ENCODE measurements at regions not wholly inside any gene's neighbourhood (a gene's known extent, or its start where the extent isn't known, plus 50 kb on each side); places are given as distances from the start of the nearest gene placed in this dataset.
"Not testable (repeated sequence)": the region's sequence is repeated elsewhere in the genome, so short reads cannot be mapped to it uniquely, and the experiment has no call there.

DNA sequence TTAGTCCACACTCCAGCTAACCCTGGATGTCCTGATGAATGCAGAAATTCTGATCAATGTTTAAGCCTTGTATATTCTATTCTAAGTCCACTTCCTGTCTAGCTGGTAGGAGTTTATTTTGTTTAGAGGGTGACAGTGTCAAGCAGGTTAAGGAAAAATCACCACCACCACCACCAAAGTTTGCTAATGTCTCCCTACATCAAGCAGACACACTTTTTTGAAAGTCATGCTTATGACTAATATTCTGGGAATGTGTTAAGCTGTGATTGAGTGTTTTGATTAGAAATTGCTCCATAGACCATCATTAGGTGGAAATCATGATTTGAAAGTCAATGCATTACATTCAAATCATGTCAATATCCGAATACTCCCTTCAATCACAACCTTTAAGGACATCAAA is 1530.1 kb downstream of the MAT2B start:
- no peak for DNase-seq (ENCODE audit: low spot score)
- Histone ChIP-seq H3K4me2 (no peak overlapping the region), H4K20me1 (ENCODE audit: insufficient read depth, poor library complexity, severe bottlenecking) (no peaks in the 10 kb centered on the region)

DNA sequence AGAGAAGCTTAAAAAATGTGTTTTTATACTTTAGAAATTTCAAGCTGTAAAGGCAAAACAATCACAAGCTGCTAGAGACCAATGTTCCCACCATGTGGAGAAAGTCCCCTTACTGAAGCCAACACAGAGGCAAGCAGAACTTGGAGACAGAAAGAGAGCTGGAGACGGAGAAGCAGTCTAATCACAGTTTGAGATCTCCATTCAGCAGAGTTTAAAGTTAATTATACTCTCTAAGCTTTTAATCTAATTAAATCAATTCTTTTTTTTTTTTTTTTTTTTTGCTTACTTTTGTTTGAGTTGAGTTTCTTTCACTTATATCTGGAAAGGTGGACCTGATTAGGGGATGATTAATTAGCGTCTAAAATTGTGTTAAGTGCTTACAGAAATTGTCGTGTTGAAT is 1534.3 kb downstream of the MAT2B start:
- H3K4me1 ChIP-seq (ENCODE audit: insufficient read depth): no peaks in the 10 kb centered on the region
- H3K27ac ChIP-seq: no peak overlapping the region
- no peaks in the 10 kb centered on the region for H3K36me3 ChIP-seq (replicated peaks; ENCODE audit: insufficient read depth, low read depth)
- no peak overlapping the region for H2AFZ ChIP-seq
- H3K27me3 ChIP-seq: no peaks in the 10 kb centered on the region
- no peak overlapping the region for H3K4me2 ChIP-seq
- DNase-seq (ENCODE audit: low spot score): no peak
- H3K79me2 ChIP-seq: no peaks in the 10 kb centered on the region
- H4K20me1 ChIP-seq (ENCODE audit: insufficient read depth, poor library complexity, severe bottlenecking): no peaks in the 10 kb centered on the region
- WGBS (ENCODE audit: low lambda C conversion rate, missing lambda C conversion rate): 79% methylated on average over 3 of the region's 3 CpGs
- no peaks in the 10 kb centered on the region for H3K9me2 ChIP-seq (replicated peaks; ENCODE audit: insufficient read depth)
- TF ChIP-seq, protein P1, sequence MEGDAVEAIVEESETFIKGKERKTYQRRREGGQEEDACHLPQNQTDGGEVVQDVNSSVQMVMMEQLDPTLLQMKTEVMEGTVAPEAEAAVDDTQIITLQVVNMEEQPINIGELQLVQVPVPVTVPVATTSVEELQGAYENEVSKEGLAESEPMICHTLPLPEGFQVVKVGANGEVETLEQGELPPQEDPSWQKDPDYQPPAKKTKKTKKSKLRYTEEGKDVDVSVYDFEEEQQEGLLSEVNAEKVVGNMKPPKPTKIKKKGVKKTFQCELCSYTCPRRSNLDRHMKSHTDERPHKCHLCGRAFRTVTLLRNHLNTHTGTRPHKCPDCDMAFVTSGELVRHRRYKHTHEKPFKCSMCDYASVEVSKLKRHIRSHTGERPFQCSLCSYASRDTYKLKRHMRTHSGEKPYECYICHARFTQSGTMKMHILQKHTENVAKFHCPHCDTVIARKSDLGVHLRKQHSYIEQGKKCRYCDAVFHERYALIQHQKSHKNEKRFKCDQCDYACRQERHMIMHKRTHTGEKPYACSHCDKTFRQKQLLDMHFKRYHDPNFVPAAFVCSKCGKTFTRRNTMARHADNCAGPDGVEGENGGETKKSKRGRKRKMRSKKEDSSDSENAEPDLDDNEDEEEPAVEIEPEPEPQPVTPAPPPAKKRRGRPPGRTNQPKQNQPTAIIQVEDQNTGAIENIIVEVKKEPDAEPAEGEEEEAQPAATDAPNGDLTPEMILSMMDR (IDR thresholded peaks at IDR 0.05; ENCODE audit: poor library complexity): no peak
- TF ChIP-seq EZH2phosphoT487 (IDR thresholded peaks at IDR 0.05; ENCODE audit: low read depth, severe bottlenecking, unreplicated experiment) (no peak), EZH2 (IDR thresholded peaks at IDR 0.05; ENCODE audit: borderline replicate concordance) (no peak)
- H3K9me3 ChIP-seq (ENCODE audit: low read depth): no peaks in the 10 kb centered on the region
- H3K4me3 ChIP-seq: no peak overlapping the region

More for the DNA sequence above, 1530.1 kb downstream of the MAT2B start:
- no peaks in the 10 kb centered on the region for H3K79me2 ChIP-seq
- WGBS (ENCODE audit: low lambda C conversion rate, missing lambda C conversion rate): 100% methylated on average over 1 of the region's 1 CpG
- no peak overlapping the region for H3K27ac ChIP-seq
- no peak for TF ChIP-seq EZH2phosphoT487 (IDR thresholded peaks at IDR 0.05; ENCODE audit: low read depth, severe bottlenecking, unreplicated experiment)
- TF ChIP-seq EZH2 (IDR thresholded peaks at IDR 0.05; ENCODE audit: borderline replicate concordance): no peak
- TF ChIP-seq, protein P1 (IDR thresholded peaks at IDR 0.05; ENCODE audit: poor library complexity): no peak
- H3K4me3 ChIP-seq: no peak overlapping the region
- no peaks in the 10 kb centered on the region for H3K36me3 ChIP-seq (replicated peaks; ENCODE audit: insufficient read depth, low read depth)
- H3K9me3 ChIP-seq (ENCODE audit: low read depth): no peaks in the 10 kb centered on the region
- H2AFZ ChIP-seq: no peak overlapping the region
- H3K27me3 ChIP-seq: no peaks in the 10 kb centered on the region
- H3K9me2 ChIP-seq (replicated peaks; ENCODE audit: insufficient read depth): no peaks in the 10 kb centered on the region
- no peaks in the 10 kb centered on the region for H3K4me1 ChIP-seq (ENCODE audit: insufficient read depth)

GRCh38 chr5:165045941-165046340 is 1540.5 kb downstream of the MAT2B start:
- peak; percentile 9 for DNase-seq (ENCODE audit: low spot score)
- H3K79me2 ChIP-seq; H3K4me1 ChIP-seq (ENCODE audit: insufficient read depth); H3K9me2 ChIP-seq (replicated peaks; ENCODE audit: insufficient read depth); H3K27me3 ChIP-seq; H4K20me1 ChIP-seq (ENCODE audit: insufficient read depth, poor library complexity, severe bottlenecking); H3K27ac ChIP-seq; H3K4me3 ChIP-seq; H3K4me2 ChIP-seq; H3K9me3 ChIP-seq (ENCODE audit: low read depth); H2AFZ ChIP-seq; H3K36me3 ChIP-seq (replicated peaks; ENCODE audit: insufficient read depth, low read depth): not testable (repeated sequence)
- 71% methylated on average over 7 of the region's 7 CpGs for WGBS (ENCODE audit: low lambda C conversion rate, missing lambda C conversion rate)

DNA sequence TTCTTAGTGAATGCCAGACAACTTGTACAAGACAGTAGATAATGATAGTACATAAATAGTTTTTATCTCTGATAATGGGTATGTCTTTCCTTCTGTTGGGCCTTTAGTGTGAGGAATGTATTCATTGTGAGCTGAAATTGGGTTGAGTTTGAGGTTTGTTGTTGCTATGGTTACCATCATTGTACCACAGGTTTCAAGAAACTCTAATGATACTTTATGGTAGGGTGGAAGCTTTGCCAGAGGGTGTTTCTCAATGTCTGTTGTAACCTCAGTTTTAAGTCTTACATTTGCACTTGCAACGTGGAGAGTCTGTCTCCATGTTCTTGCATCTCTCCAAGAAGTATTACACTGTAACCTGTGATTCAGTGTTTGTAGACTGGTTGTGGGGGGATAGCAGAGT is 1550.1 kb downstream of the MAT2B start:
- no peaks in the 10 kb centered on the region for H3K36me3 ChIP-seq (replicated peaks; ENCODE audit: insufficient read depth, low read depth)
- H3K9me2 ChIP-seq (replicated peaks; ENCODE audit: insufficient read depth): no peaks in the 10 kb centered on the region
- H3K27me3 ChIP-seq: no peaks in the 10 kb centered on the region
- 100% methylated on average over 1 of the region's 1 CpG for WGBS (ENCODE audit: low lambda C conversion rate, missing lambda C conversion rate)
- peaks cover 6% of the 10 kb centered on the region for H3K4me1 ChIP-seq (ENCODE audit: insufficient read depth)
- no peak overlapping the region for H3K27ac ChIP-seq
- DNase-seq (ENCODE audit: low spot score): no peak
- no peaks in the 10 kb centered on the region for H4K20me1 ChIP-seq (ENCODE audit: insufficient read depth, poor library complexity, severe bottlenecking)
- H3K79me2 ChIP-seq: no peaks in the 10 kb centered on the region
- no peak overlapping the region for H3K4me3 ChIP-seq
- H2AFZ ChIP-seq: no peak overlapping the region
- H3K9me3 ChIP-seq (ENCODE audit: low read depth): no peaks in the 10 kb centered on the region
- no peak for TF ChIP-seq EZH2phosphoT487 (IDR thresholded peaks at IDR 0.05; ENCODE audit: low read depth, severe bottlenecking, unreplicated experiment)
- TF ChIP-seq EZH2 (IDR thresholded peaks at IDR 0.05; ENCODE audit: borderline replicate concordance): no peak
- TF ChIP-seq, protein P1 (IDR thresholded peaks at IDR 0.05; ENCODE audit: poor library complexity): no peak
- H3K4me2 ChIP-seq: no peak overlapping the region

All from hepatocyte (in vitro differentiated cells).